GM23338 (cell line): ENCODE measurements at regions not wholly inside any gene's neighbourhood (a gene's known extent, or its start where the extent isn't known, plus 50 kb on each side); places are given as distances from the start of the nearest gene placed in this dataset.

Experiments
- ATAC-seq: fragments of 200-7000 bp; cut with Tn5 transposase; 3 replicates; pipeline ENCODE4 v1.9.1; 2020
- DNase-seq: peaks from one replicate; pipeline ENCODE4 v3.0.0-alpha.2; 2015; ENCODE audit warnings: low spot score
- H2AFZ ChIP-seq: fragments of 200-600 bp; sonication (generic); 2 replicates; pipeline ENCODE4 v1.8.0; 2016; ENCODE audit warnings: antibody characterized with exemption, mild to moderate bottlenecking, moderate library complexity
- H3F3A ChIP-seq: fragments of 200-600 bp; sonication (generic); replicated peaks from 2 replicates; pipeline ENCODE4 v1.8.0; 2017; ENCODE audit warnings: antibody characterized with exemption, mixed run types, low read depth
- H3K27ac ChIP-seq: fragments of 200-600 bp; sonication (generic); 2 replicates; pipeline ENCODE4 v1.6.1; 2016; ENCODE audit warnings: low read depth
- H3K27me3 ChIP-seq: fragments of 200-600 bp; sonication (generic); 2 replicates; pipeline ENCODE4 v1.8.0; 2016; ENCODE audit warnings: mild to moderate bottlenecking, mixed run types, moderate library complexity; ENCODE audit not compliant: insufficient read depth
- H3K36me3 ChIP-seq: fragments of 200-600 bp; sonication (generic); 2 replicates; pipeline ENCODE4 v1.8.0; 2016; ENCODE audit warnings: mild to moderate bottlenecking; ENCODE audit not compliant: insufficient read depth
- H3K4me1 ChIP-seq: fragments of 200-600 bp; sonication (generic); 2 replicates; pipeline ENCODE4 v1.8.0; 2016; ENCODE audit warnings: mild to moderate bottlenecking, moderate library complexity; ENCODE audit not compliant: insufficient read depth
- H3K4me2 ChIP-seq: fragments of 200-600 bp; sonication (generic); 2 replicates; pipeline ENCODE4 v1.7.1; 2017; ENCODE audit warnings: mixed run types
- H3K4me3 ChIP-seq: fragments of 200-600 bp; sonication (generic); 2 replicates; pipeline ENCODE4 v1.6.1; 2016; ENCODE audit warnings: mixed run types
- H3K79me2 ChIP-seq: fragments of 200-600 bp; sonication (generic); replicated peaks from 2 replicates; pipeline ENCODE4 v1.8.0; 2017; ENCODE audit warnings: mild to moderate bottlenecking; ENCODE audit not compliant: insufficient read depth
- H3K9me2 ChIP-seq: fragments of 200-600 bp; sonication (generic); 2 replicates; pipeline ENCODE4 v1.8.0; 2017; ENCODE audit not compliant: insufficient read depth
- H4K20me1 ChIP-seq: fragments of 200-600 bp; sonication (generic); replicated peaks from 2 replicates; pipeline ENCODE4 v1.8.0; 2017; ENCODE audit warnings: mild to moderate bottlenecking; ENCODE audit not compliant: insufficient read depth
- H3K27ac Mint-ChIP-seq: 2 replicates; pipeline ENCODE4 v1.8.0; 2020; ENCODE audit warnings: inconsistent platforms, mild to moderate bottlenecking, moderate library complexity, mixed read lengths
- H3K27me3 Mint-ChIP-seq: 3 replicates; pipeline ENCODE4 v1.8.0; 2022; ENCODE audit warnings: low read depth, mild to moderate bottlenecking, moderate library complexity, mixed read lengths, inconsistent platforms; ENCODE audit not compliant: insufficient read depth, poor library complexity
- H3K36me3 Mint-ChIP-seq: 3 replicates; pipeline ENCODE4 v1.8.0; 2021; ENCODE audit warnings: low read depth, mild to moderate bottlenecking, inconsistent platforms, moderate library complexity, mixed read lengths
- H3K4me1 Mint-ChIP-seq: 3 replicates; pipeline ENCODE4 v1.8.0; 2020; ENCODE audit warnings: mild to moderate bottlenecking, inconsistent platforms, mixed read lengths
- H3K4me3 Mint-ChIP-seq: 3 replicates; pipeline ENCODE4 v1.8.0; 2021; ENCODE audit warnings: moderate library complexity, mild to moderate bottlenecking, inconsistent platforms, mixed read lengths
- H3K9me3 Mint-ChIP-seq: 3 replicates; pipeline ENCODE4 v1.8.0; 2020; ENCODE audit warnings: moderate library complexity, mild to moderate bottlenecking, inconsistent platforms, mixed read lengths
- CTCF ChIP-seq, 2 experiments: fragments of 200-600 bp in 1 of 2; sonication (generic) in 1 of 2; conservative IDR thresholded peaks; 2 replicates each; pipeline versions ENCODE4 v1.5.1 to v1.6.1; 2016 to 2017; ENCODE audit warnings: antibody characterized with exemption in 2 of 2, low read depth in 2 of 2, mild to moderate bottlenecking in 2 of 2, moderate library complexity in 1 of 2
- ETS1 ChIP-seq: IDR thresholded peaks from 2 replicates; pipeline ENCODE4 v1.6.1; 2016; ENCODE audit warnings: antibody characterized with exemption
- EZH2 ChIP-seq: fragments of 200-600 bp; sonication (generic); IDR thresholded peaks from one replicate; pipeline ENCODE4 v1.8.0; 2017; ENCODE audit warnings: antibody characterized with exemption, mild to moderate bottlenecking, low read depth; ENCODE audit not compliant: unreplicated experiment
- POLR2AphosphoS5 ChIP-seq: IDR thresholded peaks from 2 replicates; pipeline ENCODE4 v1.6.1; 2016; ENCODE audit warnings: antibody characterized with exemption, low read depth
- REST ChIP-seq: IDR thresholded peaks from one replicate; pipeline ENCODE4 v1.6.1; 2018; ENCODE audit warnings: antibody characterized with exemption; ENCODE audit not compliant: unreplicated experiment
- STAT1 ChIP-seq: IDR thresholded peaks from one replicate; pipeline ENCODE4 v1.6.1; 2016; ENCODE audit warnings: antibody characterized with exemption; ENCODE audit not compliant: unreplicated experiment
- ZNF114 ChIP-seq: fragments of 250-450 bp; sonication (Bioruptor Pico); IDR thresholded peaks from 2 replicates; pipeline ENCODE4 v1.5.0; 2020; ENCODE audit warnings: mild to moderate bottlenecking, moderate library complexity

- TF ChIP-seq CTCF (conservative IDR thresholded peaks at IDR 0.05; ENCODE audit: low read depth in 2 of 2) (no peak), STAT1 (no peak), EZH2 (no peak), POLR2AphosphoS5 (no peak), ZNF114 (CRISPR knock-in tag) (no peak), ETS1 (no peak)
Observed at GRCh38 chr3:174466471-174467054, 392.6 kb upstream of the NAALADL2 start (continued).

GRCh38 chr3:174477491-174477890 lies 381.6 kb upstream of the NAALADL2 start:
- Mint-ChIP-seq H3K27ac (no peak overlapping the region), H3K9me3 (no peaks in the 10 kb centered on the region), H3K27me3 (no peaks in the 10 kb centered on the region), H3K4me1 (peaks cover 6% of the 10 kb centered on the region; the same call in 2 of the 3 replicates), H3K36me3 (no peaks in the 10 kb centered on the region), H3K4me3 (no peak overlapping the region)
- H3K4me2 ChIP-seq: no peak overlapping the region
- no peaks in the 10 kb centered on the region for H3K79me2 ChIP-seq
- no peaks in the 10 kb centered on the region for H4K20me1 ChIP-seq
- H2AFZ ChIP-seq: no peak overlapping the region
- no peaks in the 10 kb centered on the region for H3K27me3 ChIP-seq
- peaks cover 8% of the 10 kb centered on the region; the same call in 1 of the 2 replicates for H3K9me2 ChIP-seq
- H3F3A ChIP-seq: no peaks in the 10 kb centered on the region
- H3K27ac ChIP-seq: no peak overlapping the region
- no peak for DNase-seq
- no peaks in the 10 kb centered on the region for H3K36me3 ChIP-seq
- TF ChIP-seq REST: no peak
- TF ChIP-seq STAT1: no peak
- no peak for TF ChIP-seq POLR2AphosphoS5
- no peak overlapping the region for H3K4me3 ChIP-seq
- ATAC-seq: no peak
- no peaks in the 10 kb centered on the region for H3K4me1 ChIP-seq
